SJCRH30 (cell line): ENCODE measurements at regions not wholly inside any gene's neighbourhood (a gene's known extent, or its start where the extent isn't known, plus 50 kb on each side); places are given as distances from the start of the nearest gene placed in this dataset.
"Not testable (repeated sequence)": the region's sequence is repeated elsewhere in the genome, so short reads cannot be mapped to it uniquely, and the experiment has no call there.

Experiments used
- DNase-seq, 2 experiments: peaks; one replicate each; pipeline ENCODE4 v3.0.0-alpha.2; 2015 to 2020
- H3K27ac ChIP-seq: fragments of 250-450 bp; sonication (Bioruptor Pico); 2 replicates; pipeline ENCODE4 v1.5.1; 2020; ENCODE audit warnings: mild to moderate bottlenecking, moderate library complexity
- H3K27me3 ChIP-seq: fragments of 250-450 bp; sonication (Bioruptor Pico); 2 replicates; pipeline ENCODE4 v1.5.1; 2020; ENCODE audit warnings: mild to moderate bottlenecking, moderate library complexity
- H3K36me3 ChIP-seq: fragments of 250-450 bp; sonication (Bioruptor Pico); 2 replicates; pipeline ENCODE4 v1.5.1; 2020; ENCODE audit warnings: mild to moderate bottlenecking, moderate library complexity
- H3K4me1 ChIP-seq: fragments of 250-450 bp; sonication (Bioruptor Pico); 2 replicates; pipeline ENCODE4 v1.5.1; 2020; ENCODE audit warnings: mild to moderate bottlenecking, moderate library complexity
- H3K4me3 ChIP-seq: fragments of 250-450 bp; sonication (Bioruptor Pico); 2 replicates; pipeline ENCODE4 v1.5.1; 2020; ENCODE audit warnings: mild to moderate bottlenecking, moderate library complexity
- H3K9me3 ChIP-seq: fragments of 250-450 bp; sonication (Bioruptor Pico); replicated peaks from 2 replicates; pipeline ENCODE4 v1.5.1; 2020; ENCODE audit warnings: mild to moderate bottlenecking, moderate library complexity

- Histone ChIP-seq H3K4me3 (no peak overlapping the region), H3K4me1 (peaks cover 5% of the 10 kb centered on the region; the same call in 1 of the 2 replicates), H3K27me3 (no peaks in the 10 kb centered on the region), H3K27ac (no peak overlapping the region), H3K9me3 (no peaks in the 10 kb centered on the region), H3K36me3 (no peaks in the 10 kb centered on the region)
- DNase-seq = no peak
Measured at GRCh38 chr10:33777223-33777622, 442.8 kb upstream of the NRP1 start.

- no peak overlapping the region for H3K27ac ChIP-seq
- DNase-seq = no peak
Measured at GRCh38 chr10:33776419-33777070, 442.1 kb upstream of the NRP1 start.

GRCh38 chr10:33774857-33775256, 440.4 kb upstream of the NRP1 start:
- H3K4me3 ChIP-seq = no peak overlapping the region
- no peak for DNase-seq

More at GRCh38 chr10:33776419-33777070, 442.1 kb upstream of the NRP1 start:
- no peaks in the 10 kb centered on the region for H3K36me3 ChIP-seq
- peaks cover 4% of the 10 kb centered on the region; the same call in 1 of the 2 replicates for H3K4me1 ChIP-seq
- H3K9me3 ChIP-seq = no peaks in the 10 kb centered on the region
- H3K4me3 ChIP-seq = no peak overlapping the region
- no peaks in the 10 kb centered on the region for H3K27me3 ChIP-seq

GRCh38 chr10:33773886-33774480, 439.5 kb upstream of the NRP1 start:
- Histone ChIP-seq H3K27ac (no peak overlapping the region), H3K4me1 (no peaks in the 10 kb centered on the region), H3K36me3 (no peaks in the 10 kb centered on the region), H3K4me3 (no peak overlapping the region), H3K9me3 (no peaks in the 10 kb centered on the region), H3K27me3 (no peaks in the 10 kb centered on the region)
- no peak for DNase-seq

More at GRCh38 chr10:33774857-33775256, 440.4 kb upstream of the NRP1 start:
- no peaks in the 10 kb centered on the region for H3K4me1 ChIP-seq
- no peak overlapping the region for H3K27ac ChIP-seq
- H3K27me3 ChIP-seq = no peaks in the 10 kb centered on the region
- H3K36me3 ChIP-seq = no peaks in the 10 kb centered on the region
- H3K9me3 ChIP-seq = no peaks in the 10 kb centered on the region

- Histone ChIP-seq H3K4me1 (no peaks in the 10 kb centered on the region), H3K9me3 (no peaks in the 10 kb centered on the region), H3K27me3 (no peaks in the 10 kb centered on the region), H3K36me3 (no peaks in the 10 kb centered on the region), H3K27ac (no peak overlapping the region), H3K4me3 (no peak overlapping the region)
- no peak for DNase-seq
Measured at GRCh38 chr10:33773253-33773573, 438.7 kb upstream of the NRP1 start.

GRCh38 chr10:33772370-33773252, 438.1 kb upstream of the NRP1 start:
- Histone ChIP-seq H3K27ac (no peak overlapping the region), H3K4me1 (no peaks in the 10 kb centered on the region), H3K9me3 (no peaks in the 10 kb centered on the region), H3K27me3 (no peaks in the 10 kb centered on the region), H3K36me3 (no peaks in the 10 kb centered on the region), H3K4me3 (no peak overlapping the region)
- DNase-seq = no peak

GRCh38 chr10:33771856-33772255, 437.4 kb upstream of the NRP1 start:
- H3K27ac ChIP-seq, H3K27me3 ChIP-seq, H3K4me1 ChIP-seq, H3K9me3 ChIP-seq, DNase-seq, H3K36me3 ChIP-seq, H3K4me3 ChIP-seq: not testable (repeated sequence)

GRCh38 chr10:33764694-33765185, 430.3 kb upstream of the NRP1 start:
- Histone ChIP-seq H3K9me3 (no peaks in the 10 kb centered on the region), H3K27ac (no peak overlapping the region), H3K4me1 (no peaks in the 10 kb centered on the region), H3K36me3 (no peaks in the 10 kb centered on the region), H3K4me3 (no peak overlapping the region), H3K27me3 (no peaks in the 10 kb centered on the region)
- no peak for DNase-seq

GRCh38 chr10:33760056-33760943, 425.8 kb upstream of the NRP1 start:
- H3K9me3 ChIP-seq = no peaks in the 10 kb centered on the region
- DNase-seq = no peak
- no peaks in the 10 kb centered on the region for H3K27me3 ChIP-seq
- H3K4me3 ChIP-seq = no peak overlapping the region
- no peak overlapping the region for H3K27ac ChIP-seq
- H3K36me3 ChIP-seq = no peaks in the 10 kb centered on the region
- H3K4me1 ChIP-seq = no peaks in the 10 kb centered on the region

GRCh38 chr10:33759191-33759590, 424.7 kb upstream of the NRP1 start:
- Histone ChIP-seq H3K4me3 (no peak overlapping the region), H3K36me3 (no peaks in the 10 kb centered on the region), H3K27me3 (no peaks in the 10 kb centered on the region), H3K4me1 (no peaks in the 10 kb centered on the region), H3K27ac (no peak overlapping the region), H3K9me3 (no peaks in the 10 kb centered on the region)
- no peak for DNase-seq

- Histone ChIP-seq H3K36me3 (no peaks in the 10 kb centered on the region), H3K4me1 (no peaks in the 10 kb centered on the region), H3K9me3 (no peaks in the 10 kb centered on the region), H3K4me3 (no peak overlapping the region), H3K27ac (no peak overlapping the region), H3K27me3 (no peaks in the 10 kb centered on the region)
- DNase-seq = no peak
Measured at GRCh38 chr10:33758299-33758698, 423.8 kb upstream of the NRP1 start.

GRCh38 chr10:33754052-33754451, 419.6 kb upstream of the NRP1 start:
- DNase-seq = no peak
- H3K4me1 ChIP-seq = no peaks in the 10 kb centered on the region
- no peaks in the 10 kb centered on the region for H3K9me3 ChIP-seq
- no peaks in the 10 kb centered on the region for H3K36me3 ChIP-seq
- no peak overlapping the region for H3K4me3 ChIP-seq
- H3K27me3 ChIP-seq = no peaks in the 10 kb centered on the region
- H3K27ac ChIP-seq = no peak overlapping the region

- Histone ChIP-seq H3K4me1 (no peaks in the 10 kb centered on the region), H3K27me3 (no peaks in the 10 kb centered on the region), H3K9me3 (no peaks in the 10 kb centered on the region), H3K36me3 (no peaks in the 10 kb centered on the region), H3K4me3 (no peak overlapping the region), H3K27ac (no peak overlapping the region)
- no peak for DNase-seq
Measured at GRCh38 chr10:33753389-33753788, 418.9 kb upstream of the NRP1 start.

- Histone ChIP-seq H3K36me3 (no peaks in the 10 kb centered on the region), H3K4me3 (no peak overlapping the region), H3K4me1 (no peaks in the 10 kb centered on the region), H3K27me3 (no peaks in the 10 kb centered on the region), H3K9me3 (no peaks in the 10 kb centered on the region), H3K27ac (no peak overlapping the region)
- no peak for DNase-seq
Measured at GRCh38 chr10:33749790-33750189, 415.3 kb upstream of the NRP1 start.
